CD4-positive, alpha-beta T cell (primary cell): ENCODE measurements at regions not wholly inside any gene's neighbourhood (a gene's known extent, or its start where the extent isn't known, plus 50 kb on each side); places are given as distances from the start of the nearest gene placed in this dataset.

ENCODE experiments used
- ATAC-seq: fragments of 200-7000 bp; cut with Tn5 transposase; one replicate; pipeline ENCODE4 v1.10.0; 2022; ENCODE audit warnings: mild to moderate bottlenecking; ENCODE audit not compliant: poor library complexity
- CTCF ChIA-PET: fragments of 350-600 bp; sonication (Branson Sonifier 250); formaldehyde crosslinking; loops from one replicate; lab custom pipeline; 2021; ENCODE audit warnings: antibody characterized with exemption, inconsistent platforms; lab: Charles Lee
- POLR2A ChIA-PET: fragments of 350-600 bp; sonication (Branson Sonifier 250); formaldehyde crosslinking; loops from one replicate; lab custom pipeline; 2021; ENCODE audit warnings: antibody characterized with exemption, inconsistent platforms; lab: Charles Lee
- DNase-seq, 14 experiments: peaks; one replicate each; pipeline ENCODE4 v3.0.0-alpha.2; 2013 to 2020; ENCODE audit warnings: mixed read lengths in 2 of 14
- H3K27ac ChIP-seq, 2 donors: one replicate each; pipeline versions ENCODE4 v1.5.1 to v1.7.0; 2013; ENCODE audit warnings: low read length in 2 of 2, low read depth in 1 of 2, mild to moderate bottlenecking in 1 of 2
- H3K27me3 ChIP-seq, 2 experiments: 1 replicate in 1 of 2; 2 replicates in 1 of 2; pipeline versions ENCODE4 v1.6.1 to v1.7.0; 2013; ENCODE audit warnings: low read length in 2 of 2, control low read depth in 1 of 2, mild to moderate bottlenecking in 1 of 2, moderate library complexity in 1 of 2; ENCODE audit not compliant: insufficient read depth in 2 of 2, control insufficient read depth in 1 of 2
- H3K36me3 ChIP-seq: one replicate; pipeline ENCODE4 v1.6.1; 2013; ENCODE audit warnings: low read length, control low read depth; ENCODE audit not compliant: insufficient read depth
- H3K4me1 ChIP-seq: one replicate; pipeline ENCODE4 v1.6.1; 2013; ENCODE audit warnings: low read length, control low read depth; ENCODE audit not compliant: insufficient read depth
- H3K4me3 ChIP-seq: one replicate; pipeline ENCODE4 v1.5.1; 2013; ENCODE audit warnings: mild to moderate bottlenecking, low read length, moderate library complexity
- H3K9me3 ChIP-seq, 2 experiments: 1 replicate in 1 of 2; 2 replicates in 1 of 2; pipeline versions ENCODE4 v1.6.1 to v1.7.0; 2013; ENCODE audit warnings: low read length in 2 of 2, mild to moderate bottlenecking in 2 of 2, control low read depth in 1 of 2, moderate library complexity in 1 of 2; ENCODE audit not compliant: control insufficient read depth in 1 of 2, insufficient read depth in 1 of 2
- H3K27ac Mint-ChIP-seq: one replicate; pipeline ENCODE4 v1.8.0; 2020; ENCODE audit warnings: mixed read lengths
- H3K27me3 Mint-ChIP-seq: one replicate; pipeline ENCODE4 v1.8.0; 2021; ENCODE audit warnings: mixed read lengths
- H3K36me3 Mint-ChIP-seq: one replicate; pipeline ENCODE4 v1.8.0; 2021; ENCODE audit warnings: low read depth, mixed read lengths
- H3K4me1 Mint-ChIP-seq: one replicate; pipeline ENCODE4 v1.8.0; 2021; ENCODE audit warnings: low read depth, mixed read lengths
- H3K4me3 Mint-ChIP-seq: one replicate; pipeline ENCODE4 v1.8.0; 2020; ENCODE audit warnings: mild to moderate bottlenecking, mixed read lengths
- H3K9me3 Mint-ChIP-seq: one replicate; pipeline ENCODE4 v1.8.0; 2020; ENCODE audit warnings: mixed read lengths
- CTCF ChIP-seq: fragments of 200-600 bp; IDR thresholded peaks from one replicate; pipeline ENCODE4 v1.8.0; 2022; ENCODE audit warnings: antibody characterized with exemption, mild to moderate bottlenecking
- intact Hi-C, 2 experiments: fragments of 100-400 bp; cut with DNase I in 1 of 2; cut with micrococcal nuclease in 1 of 2; formaldehyde crosslinking; loops; one replicate each; pipeline versions ENCODE4 v1.15.1 to v1.9.0; 2023 to 2025; cut with DNase I, micrococcal nuclease

- ATAC-seq (no peak), DNase-seq (no peak)
- intact Hi-C loops: no loop called here
- Histone ChIP-seq H3K4me1 (no peaks in the 10 kb centered on the region), H3K27ac (no peak overlapping the region), H3K9me3 (peaks cover 0 to 3% of the 10 kb centered on the region in 2 experiments), H3K27me3 (no peaks in the 10 kb centered on the region), H3K4me3 (no peak overlapping the region), H3K36me3 (no peaks in the 10 kb centered on the region)
- Mint-ChIP-seq H3K9me3 (no peaks in the 10 kb centered on the region), H3K27ac (no peak overlapping the region), H3K4me3 (no peak overlapping the region), H3K27me3 (no peaks in the 10 kb centered on the region), H3K4me1 (no peaks in the 10 kb centered on the region), H3K36me3 (no peaks in the 10 kb centered on the region)
- ChIA-PET POLR2A (no interaction called here), CTCF (no interaction called here)
- TF ChIP-seq CTCF: no peak
Measured at GRCh38 chr3:77707281-77707680, 667.4 kb downstream of the ROBO2 start.

- ATAC-seq: no peak
- H3K4me3 Mint-ChIP-seq: no peak overlapping the region
Measured at GRCh38 chr3:77709155-77709554, 669.3 kb downstream of the ROBO2 start.

GRCh38 chr3:77718311-77718710 lies 678.4 kb downstream of the ROBO2 start:
- no peaks in the 10 kb centered on the region for H3K4me1 ChIP-seq
- no peak overlapping the region for H3K4me3 Mint-ChIP-seq
- no peak overlapping the region for H3K27ac Mint-ChIP-seq
- no peaks in the 10 kb centered on the region for H3K4me1 Mint-ChIP-seq
- no peaks in the 10 kb centered on the region for H3K36me3 ChIP-seq
- intact Hi-C loops: no loop called here
- H3K36me3 Mint-ChIP-seq: no peaks in the 10 kb centered on the region
- TF ChIP-seq CTCF: no peak
- H3K27me3 Mint-ChIP-seq: no peaks in the 10 kb centered on the region
- H3K4me3 ChIP-seq: no peak overlapping the region
- no peak for DNase-seq
- ATAC-seq: no peak
- peaks cover 0 to 9% of the 10 kb centered on the region in 2 experiments for H3K9me3 ChIP-seq
- no peak overlapping the region for H3K27ac ChIP-seq
- ChIA-PET CTCF (no interaction called here), POLR2A (interaction anchor here (0.6 kb wide), 1 partner anchor 103 kb away, joined by 3 read pairs; no protein-coding TSS in a partner anchor)
- H3K27me3 ChIP-seq: no peaks in the 10 kb centered on the region
- peaks cover 13% of the 10 kb centered on the region for H3K9me3 Mint-ChIP-seq

More at GRCh38 chr3:77709155-77709554, 669.3 kb downstream of the ROBO2 start:
- no peak for TF ChIP-seq CTCF
- no peak for DNase-seq
- H3K4me1 Mint-ChIP-seq: no peaks in the 10 kb centered on the region
- Histone ChIP-seq H3K27me3 (no peaks in the 10 kb centered on the region), H3K27ac (no peak overlapping the region), H3K4me1 (no peaks in the 10 kb centered on the region), H3K9me3 (peaks cover 0 to 4% of the 10 kb centered on the region in 2 experiments), H3K36me3 (no peaks in the 10 kb centered on the region), H3K4me3 (no peak overlapping the region)
- intact Hi-C loops: no loop called here
- no peaks in the 10 kb centered on the region for H3K9me3 Mint-ChIP-seq
- no peaks in the 10 kb centered on the region for H3K36me3 Mint-ChIP-seq
- ChIA-PET CTCF (no interaction called here), POLR2A (no interaction called here)
- no peak overlapping the region for H3K27ac Mint-ChIP-seq
- H3K27me3 Mint-ChIP-seq: no peaks in the 10 kb centered on the region
